ENCODE measurements at regions not wholly inside any gene's neighbourhood (a gene's known extent, or its start where the extent isn't known, plus 50 kb on each side); places are given as distances from the start of the nearest gene placed in this dataset.

DNA sequence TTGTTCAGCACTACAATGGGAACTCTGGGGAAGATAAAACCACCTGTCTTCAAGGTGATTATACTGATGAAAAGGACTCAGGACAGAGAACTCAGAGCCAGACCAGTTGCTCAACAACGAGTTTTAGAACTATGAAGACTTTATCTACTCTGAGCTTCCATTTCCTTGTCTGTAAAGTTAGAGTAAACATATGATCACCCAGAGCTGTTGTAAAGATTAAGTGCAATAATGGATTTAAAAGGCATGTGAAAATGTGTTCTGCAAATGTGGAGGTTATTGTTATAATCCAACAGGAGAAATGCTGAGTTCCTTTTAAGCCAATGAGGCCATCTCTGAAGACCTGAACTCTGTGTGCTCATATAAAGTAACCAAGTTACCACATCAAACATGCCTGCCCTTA lies 139.7 kb upstream of the CMC1 start:
- Histone ChIP-seq H3K4me3 (no peak overlapping the region), H3K36me3 (no peaks in the 10 kb centered on the region), H3K27me3 (no peaks in the 10 kb centered on the region), H3K27ac (no peak overlapping the region), H3K4me1 (no peaks in the 10 kb centered on the region), H3K9me3 (no peaks in the 10 kb centered on the region)
- TF ChIP-seq, protein P1, sequence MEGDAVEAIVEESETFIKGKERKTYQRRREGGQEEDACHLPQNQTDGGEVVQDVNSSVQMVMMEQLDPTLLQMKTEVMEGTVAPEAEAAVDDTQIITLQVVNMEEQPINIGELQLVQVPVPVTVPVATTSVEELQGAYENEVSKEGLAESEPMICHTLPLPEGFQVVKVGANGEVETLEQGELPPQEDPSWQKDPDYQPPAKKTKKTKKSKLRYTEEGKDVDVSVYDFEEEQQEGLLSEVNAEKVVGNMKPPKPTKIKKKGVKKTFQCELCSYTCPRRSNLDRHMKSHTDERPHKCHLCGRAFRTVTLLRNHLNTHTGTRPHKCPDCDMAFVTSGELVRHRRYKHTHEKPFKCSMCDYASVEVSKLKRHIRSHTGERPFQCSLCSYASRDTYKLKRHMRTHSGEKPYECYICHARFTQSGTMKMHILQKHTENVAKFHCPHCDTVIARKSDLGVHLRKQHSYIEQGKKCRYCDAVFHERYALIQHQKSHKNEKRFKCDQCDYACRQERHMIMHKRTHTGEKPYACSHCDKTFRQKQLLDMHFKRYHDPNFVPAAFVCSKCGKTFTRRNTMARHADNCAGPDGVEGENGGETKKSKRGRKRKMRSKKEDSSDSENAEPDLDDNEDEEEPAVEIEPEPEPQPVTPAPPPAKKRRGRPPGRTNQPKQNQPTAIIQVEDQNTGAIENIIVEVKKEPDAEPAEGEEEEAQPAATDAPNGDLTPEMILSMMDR (IDR thresholded peaks at IDR 0.05 in 4 of 5, conservative IDR thresholded peaks at IDR 0.05 in 1 of 5), result no peak
- no peak for TF ChIP-seq POLR2A (IDR thresholded peaks at IDR 0.05)
- DNase-seq (no peak), ATAC-seq (no peak)
- intact Hi-C loops (cut with DNase I; ENCODE audit: low total_unique reads), result no loop called here
- in situ Hi-C loops (cut with MboI; ENCODE audit: low sequenced_read_pairs in 4 of 4), result no loop called here

DNA sequence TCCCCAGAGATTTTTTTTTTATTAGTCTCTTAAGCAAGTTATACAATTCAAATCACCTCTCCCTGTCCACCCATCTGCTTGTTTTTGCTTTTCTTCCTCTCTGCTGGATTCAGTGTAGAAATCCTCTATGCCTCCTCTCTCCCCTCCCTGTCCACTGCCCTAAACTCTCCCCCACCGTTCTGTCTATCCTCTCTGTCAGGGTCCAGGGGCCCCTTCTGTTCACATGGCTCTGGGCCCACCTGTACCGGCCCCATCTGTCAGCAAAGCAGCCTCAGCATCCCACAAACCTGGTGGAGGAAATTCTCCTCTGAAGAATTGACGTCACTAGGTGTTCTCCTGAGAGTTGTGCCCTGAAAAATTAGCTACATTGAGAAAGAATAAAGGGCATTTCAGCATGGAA lies 137.6 kb upstream of the CMC1 start:
- Histone ChIP-seq H3K27ac (no peak overlapping the region), H3K4me1 (no peaks in the 10 kb centered on the region), H3K27me3 (no peaks in the 10 kb centered on the region), H3K4me3 (no peak overlapping the region), H3K9me3 (no peaks in the 10 kb centered on the region), H3K36me3 (no peaks in the 10 kb centered on the region)
- intact Hi-C loops (cut with DNase I; ENCODE audit: low total_unique reads) (no loop called here), in situ Hi-C loops (cut with MboI; ENCODE audit: low sequenced_read_pairs in 4 of 4) (no loop called here)
- no peak for TF ChIP-seq POLR2A (IDR thresholded peaks at IDR 0.05)
- TF ChIP-seq, protein P1 (IDR thresholded peaks at IDR 0.05 in 4 of 5, conservative IDR thresholded peaks at IDR 0.05 in 1 of 5), result no peak
- DNase-seq, result no peak
- ATAC-seq, result no peak

DNA sequence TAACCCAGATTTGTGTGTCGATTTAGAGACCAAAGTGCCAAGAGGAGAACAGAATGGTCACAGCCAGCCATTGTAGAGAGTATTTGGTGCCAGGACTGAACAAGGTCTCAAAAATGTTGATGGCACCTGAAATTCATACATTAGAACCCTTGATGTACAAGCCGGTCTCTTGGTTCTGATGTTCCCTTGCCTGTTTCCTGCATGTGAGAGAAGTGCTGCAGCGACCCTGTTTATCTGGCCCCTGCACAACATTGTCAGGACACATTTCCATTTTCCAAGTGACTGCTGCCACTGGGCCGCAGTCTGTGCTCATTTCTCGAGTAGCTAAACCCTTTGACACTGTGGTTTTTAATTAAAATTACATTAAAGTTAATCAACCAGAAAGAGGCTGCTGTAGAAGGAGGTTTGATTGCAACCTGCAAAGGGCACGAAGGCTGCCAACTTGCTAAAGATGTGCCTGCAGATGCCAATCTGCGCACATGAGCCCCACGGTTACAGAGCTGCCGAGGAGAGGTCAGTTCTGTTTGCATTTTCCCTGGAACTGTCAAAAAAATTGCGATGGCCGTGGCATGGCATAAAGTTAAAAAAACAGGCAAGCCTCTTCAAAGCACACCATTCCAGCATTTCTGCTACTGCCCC lies 136.4 kb upstream of the CMC1 start:
- H3K27me3 ChIP-seq, result no peaks in the 10 kb centered on the region
- no peak for TF ChIP-seq POLR2A (IDR thresholded peaks at IDR 0.05)
- TF ChIP-seq, protein P1 (IDR thresholded peaks at IDR 0.05 in 4 of 5, conservative IDR thresholded peaks at IDR 0.05 in 1 of 5), result no peak
- H3K9me3 ChIP-seq, result no peaks in the 10 kb centered on the region
- DNase-seq, result no peak
- in situ Hi-C loops (cut with MboI; ENCODE audit: low sequenced_read_pairs in 4 of 4) (no loop called here), intact Hi-C loops (cut with DNase I; ENCODE audit: low total_unique reads) (no loop called here)
- no peak for ATAC-seq
- H3K4me1 ChIP-seq, result no peaks in the 10 kb centered on the region
- H3K27ac ChIP-seq, result no peak overlapping the region
- no peak overlapping the region for H3K4me3 ChIP-seq
- no peaks in the 10 kb centered on the region for H3K36me3 ChIP-seq

DNA sequence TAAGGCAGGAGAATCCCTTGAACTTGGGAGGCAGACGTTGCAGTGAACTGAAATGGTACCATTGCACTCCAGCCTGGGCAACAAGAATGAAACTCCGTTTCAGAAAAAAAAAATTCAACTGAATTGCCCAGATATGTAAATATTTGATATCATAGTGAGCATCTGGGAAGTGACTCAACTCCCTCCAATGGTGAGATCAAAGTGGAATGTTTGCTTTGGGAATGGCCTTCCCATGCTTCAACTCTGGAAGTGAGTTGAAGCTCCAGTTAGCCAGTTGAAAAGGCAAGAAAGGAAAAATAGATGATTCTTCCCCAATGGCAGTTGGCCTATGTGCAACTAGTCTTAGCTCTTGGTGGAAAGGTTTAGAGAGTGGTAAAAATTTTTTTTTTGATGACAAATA lies 131.6 kb upstream of the CMC1 start:
- no peak for ATAC-seq

More for the DNA sequence above, 131.6 kb upstream of the CMC1 start:
- H3K36me3 ChIP-seq, result no peaks in the 10 kb centered on the region
- H3K27ac ChIP-seq, result no peak overlapping the region
- in situ Hi-C loops (cut with MboI; ENCODE audit: low sequenced_read_pairs in 4 of 4) (no loop called here), intact Hi-C loops (cut with DNase I; ENCODE audit: low total_unique reads) (no loop called here)
- H3K4me3 ChIP-seq, result no peak overlapping the region
- no peaks in the 10 kb centered on the region for H3K9me3 ChIP-seq
- DNase-seq, result no peak
- H3K27me3 ChIP-seq, result no peaks in the 10 kb centered on the region
- no peaks in the 10 kb centered on the region for H3K4me1 ChIP-seq
- TF ChIP-seq, protein P1 (IDR thresholded peaks at IDR 0.05 in 4 of 5, conservative IDR thresholded peaks at IDR 0.05 in 1 of 5), result no peak
- TF ChIP-seq POLR2A (IDR thresholded peaks at IDR 0.05), result no peak

Data from gastrocnemius medialis (tissue), 4 donors.